Right atrium auricular region (tissue), 2 donors: ENCODE measurements at regions not wholly inside any gene's neighbourhood (a gene's known extent, or its start where the extent isn't known, plus 50 kb on each side); places are given as distances from the start of the nearest gene placed in this dataset.
A peak's percentile ranks its signal among the peaks of the same experiment; 100 is the strongest.

Experiments
- DNase-seq: peaks from one replicate; pipeline ENCODE4 v3.0.0-alpha.2; 2019; ENCODE audit warnings: low spot score
- H3K27ac ChIP-seq, 2 donors: fragments of 200-600 bp; sonication (generic); 1 replicate in 1 of 2; 2 replicates in 1 of 2; pipeline ENCODE4 v1.5.1; 2016 to 2019
- H3K27me3 ChIP-seq, 2 donors: fragments of 200-600 bp; sonication (generic); one replicate each; pipeline versions ENCODE4 v1.5.1 to v1.6.0; 2017 to 2019
- H3K36me3 ChIP-seq: fragments of 200-600 bp; sonication (generic); one replicate; pipeline ENCODE4 v1.5.1; 2016
- H3K4me1 ChIP-seq, 2 donors: fragments of 200-600 bp; sonication (generic); one replicate each; pipeline versions ENCODE4 v1.5.1 to v1.6.0; 2017 to 2019
- H3K4me3 ChIP-seq, 2 donors: fragments of 200-600 bp; sonication (generic); 1 replicate in 1 of 2; 2 replicates in 1 of 2; pipeline ENCODE4 v1.5.1; 2017 to 2019; ENCODE audit warnings: mild to moderate bottlenecking in 1 of 2, moderate library complexity in 1 of 2
- H3K9me3 ChIP-seq, 2 donors: fragments of 200-600 bp; sonication (generic); one replicate each; pipeline ENCODE4 v1.5.1; 2019
- CTCF ChIP-seq, 2 donors: fragments of 200-600 bp; sonication (generic); IDR thresholded peaks; one replicate each; pipeline ENCODE4 v1.5.1; 2019; ENCODE audit warnings: antibody characterized with exemption in 2 of 2

GRCh38 chr20:8964959-8965562 lies 103.8 kb upstream of the PLCB4 start:
- no peak for TF ChIP-seq CTCF (IDR thresholded peaks at IDR 0.05)
- peaks cover 0 to 14% of the 10 kb centered on the region in 2 donors for H3K4me1 ChIP-seq
- no peak for DNase-seq
- no peaks in the 10 kb centered on the region for H3K36me3 ChIP-seq
- no peaks in the 10 kb centered on the region for H3K9me3 ChIP-seq
- no peak overlapping the region for H3K4me3 ChIP-seq
- no peaks in the 10 kb centered on the region for H3K27me3 ChIP-seq
- no peak overlapping the region for H3K27ac ChIP-seq

GRCh38 chr20:8967641-8968245 lies 101.1 kb upstream of the PLCB4 start:
- Histone ChIP-seq H3K4me3 (no peak overlapping the region), H3K27me3 (no peaks in the 10 kb centered on the region), H3K36me3 (no peaks in the 10 kb centered on the region), H3K4me1 (peaks cover 0 to 18% of the 10 kb centered on the region in 2 donors), H3K27ac (no peak overlapping the region), H3K9me3 (no peaks in the 10 kb centered on the region)
- no peak for DNase-seq
- TF ChIP-seq CTCF (IDR thresholded peaks at IDR 0.05): no peak

GRCh38 chr20:8969146-8969583 lies 99.7 kb upstream of the PLCB4 start:
- no peak for DNase-seq
- Histone ChIP-seq H3K36me3 (no peaks in the 10 kb centered on the region), H3K4me1 (peaks cover 0 to 18% of the 10 kb centered on the region in 2 donors), H3K27ac (no peak overlapping the region), H3K27me3 (no peaks in the 10 kb centered on the region), H3K4me3 (no peak overlapping the region), H3K9me3 (no peaks in the 10 kb centered on the region)
- TF ChIP-seq CTCF (IDR thresholded peaks at IDR 0.05): no peak

GRCh38 chr20:8971669-8972316 lies 97.1 kb upstream of the PLCB4 start:
- Histone ChIP-seq H3K9me3 (no peaks in the 10 kb centered on the region), H3K4me1 (peaks cover 0 to 13% of the 10 kb centered on the region in 2 donors), H3K4me3 (no peak overlapping the region), H3K27ac (peak overlapping the region; percentile 14 to 37), H3K36me3 (no peaks in the 10 kb centered on the region), H3K27me3 (no peaks in the 10 kb centered on the region)
- TF ChIP-seq CTCF (IDR thresholded peaks at IDR 0.05): no peak
- DNase-seq: no peak

GRCh38 chr20:8972963-8973705 lies 95.8 kb upstream of the PLCB4 start:
- Histone ChIP-seq H3K4me3 (no peak overlapping the region), H3K27ac (no peak overlapping the region), H3K36me3 (no peaks in the 10 kb centered on the region), H3K9me3 (no peaks in the 10 kb centered on the region), H3K4me1 (peaks cover 0 to 12% of the 10 kb centered on the region in 2 donors), H3K27me3 (no peaks in the 10 kb centered on the region)
- DNase-seq: no peak
- no peak for TF ChIP-seq CTCF (IDR thresholded peaks at IDR 0.05)
